DOHH2 (cell line): ENCODE measurements at regions not wholly inside any gene's neighbourhood (a gene's known extent, or its start where the extent isn't known, plus 50 kb on each side); places are given as distances from the start of the nearest gene placed in this dataset.

Experiments
- EZH2phosphoT487 ChIP-seq: fragments of 200-600 bp; sonication (generic); IDR thresholded peaks from 2 replicates; pipeline ENCODE4 v1.6.1; 2017; ENCODE audit warnings: borderline replicate concordance, mild to moderate bottlenecking, antibody characterized with exemption, low read length, moderate library complexity, mixed read lengths
- TF ChIP-seq, protein P1 (sequence below): fragments of 200-600 bp; sonication (generic); IDR thresholded peaks from one replicate; pipeline ENCODE4 v1.5.1; 2014; ENCODE audit warnings: antibody characterized with exemption, mild to moderate bottlenecking, low read depth, low read length; ENCODE audit not compliant: poor library complexity, severe bottlenecking

DNA sequence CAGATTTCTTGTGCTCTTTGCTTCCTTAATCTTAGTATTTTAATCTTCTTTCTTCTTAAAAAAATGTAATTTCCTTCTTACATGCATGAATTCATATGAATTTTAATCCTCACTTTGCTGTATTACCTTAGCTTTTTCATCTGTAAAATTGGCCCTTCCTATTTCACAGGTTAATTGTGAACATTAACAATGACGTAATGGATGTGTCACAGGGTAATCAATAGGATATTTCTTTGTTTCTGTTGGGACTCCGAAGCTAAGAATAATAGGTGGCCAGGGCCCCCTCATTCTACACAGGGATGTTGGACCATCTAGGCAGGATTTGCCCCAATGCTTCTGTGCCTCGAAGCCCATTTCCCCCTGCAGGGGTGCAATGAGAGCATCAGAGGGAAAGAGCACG is 187.4 kb upstream of the NFIB start:
- TF ChIP-seq, protein P1, sequence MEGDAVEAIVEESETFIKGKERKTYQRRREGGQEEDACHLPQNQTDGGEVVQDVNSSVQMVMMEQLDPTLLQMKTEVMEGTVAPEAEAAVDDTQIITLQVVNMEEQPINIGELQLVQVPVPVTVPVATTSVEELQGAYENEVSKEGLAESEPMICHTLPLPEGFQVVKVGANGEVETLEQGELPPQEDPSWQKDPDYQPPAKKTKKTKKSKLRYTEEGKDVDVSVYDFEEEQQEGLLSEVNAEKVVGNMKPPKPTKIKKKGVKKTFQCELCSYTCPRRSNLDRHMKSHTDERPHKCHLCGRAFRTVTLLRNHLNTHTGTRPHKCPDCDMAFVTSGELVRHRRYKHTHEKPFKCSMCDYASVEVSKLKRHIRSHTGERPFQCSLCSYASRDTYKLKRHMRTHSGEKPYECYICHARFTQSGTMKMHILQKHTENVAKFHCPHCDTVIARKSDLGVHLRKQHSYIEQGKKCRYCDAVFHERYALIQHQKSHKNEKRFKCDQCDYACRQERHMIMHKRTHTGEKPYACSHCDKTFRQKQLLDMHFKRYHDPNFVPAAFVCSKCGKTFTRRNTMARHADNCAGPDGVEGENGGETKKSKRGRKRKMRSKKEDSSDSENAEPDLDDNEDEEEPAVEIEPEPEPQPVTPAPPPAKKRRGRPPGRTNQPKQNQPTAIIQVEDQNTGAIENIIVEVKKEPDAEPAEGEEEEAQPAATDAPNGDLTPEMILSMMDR, result no peak
- no peak for TF ChIP-seq EZH2phosphoT487
